ENCODE measurements at regions not wholly inside any gene's neighbourhood (a gene's known extent, or its start where the extent isn't known, plus 50 kb on each side); places are given as distances from the start of the nearest gene placed in this dataset.

GRCh38 chr2:15778529-15779219 lies 161.7 kb upstream of the MYCN start:
- peak; percentile 95 for DNase-seq (ENCODE audit: low spot score)

- peak; percentile 95 for DNase-seq (ENCODE audit: low spot score)
These were observed 160.8 kb upstream of the MYCN start for GRCh38 chr2:15779381-15780041.

GRCh38 chr2:15780234-15780633 lies 160.1 kb upstream of the MYCN start:
- DNase-seq (ENCODE audit: low spot score) = no peak

- no peak for DNase-seq (ENCODE audit: low spot score)
These were observed 159.3 kb upstream of the MYCN start for GRCh38 chr2:15780912-15781574.

- no peak for DNase-seq (ENCODE audit: low spot score)
These were observed 158.2 kb upstream of the MYCN start for GRCh38 chr2:15782009-15782751.

- DNase-seq (ENCODE audit: low spot score) = peak; percentile 95
These were observed 157.5 kb upstream of the MYCN start for GRCh38 chr2:15782769-15783294.

GRCh38 chr2:15783489-15783888 lies 156.9 kb upstream of the MYCN start:
- DNase-seq (ENCODE audit: low spot score) = no peak

GRCh38 chr2:15784106-15784885 lies 156.1 kb upstream of the MYCN start:
- DNase-seq (ENCODE audit: low spot score) = peak; percentile 96

- DNase-seq (ENCODE audit: low spot score) = peak; percentile 95
These were observed 155.2 kb upstream of the MYCN start for GRCh38 chr2:15784886-15785801.

- peak; percentile 96 for DNase-seq (ENCODE audit: low spot score)
These were observed 154.2 kb upstream of the MYCN start for GRCh38 chr2:15786003-15786654.

- peak; percentile 95 for DNase-seq (ENCODE audit: low spot score)
These were observed 153.4 kb upstream of the MYCN start for GRCh38 chr2:15786901-15787300.

GRCh38 chr2:15787535-15788454 lies 152.6 kb upstream of the MYCN start:
- peak; percentile 95 for DNase-seq (ENCODE audit: low spot score)

- peak; percentile 95 for DNase-seq (ENCODE audit: low spot score)
These were observed 151.9 kb upstream of the MYCN start for GRCh38 chr2:15788455-15788829.

GRCh38 chr2:15788830-15789229 lies 151.5 kb upstream of the MYCN start:
- DNase-seq (ENCODE audit: low spot score) = peak; percentile 94

GRCh38 chr2:15789381-15790062 lies 150.8 kb upstream of the MYCN start:
- DNase-seq (ENCODE audit: low spot score) = peak; percentile 94

GRCh38 chr2:15790326-15790725 lies 150.0 kb upstream of the MYCN start:
- no peak for DNase-seq (ENCODE audit: low spot score)

- peak; percentile 94 for DNase-seq (ENCODE audit: low spot score)
These were observed 149.5 kb upstream of the MYCN start for GRCh38 chr2:15790838-15791237.

- peak; percentile 93 for DNase-seq (ENCODE audit: low spot score)
These were observed 149.1 kb upstream of the MYCN start for GRCh38 chr2:15791294-15791693.
